ENCODE measurements at regions not wholly inside any gene's neighbourhood (a gene's known extent, or its start where the extent isn't known, plus 50 kb on each side); places are given as distances from the start of the nearest gene placed in this dataset.

DNA sequence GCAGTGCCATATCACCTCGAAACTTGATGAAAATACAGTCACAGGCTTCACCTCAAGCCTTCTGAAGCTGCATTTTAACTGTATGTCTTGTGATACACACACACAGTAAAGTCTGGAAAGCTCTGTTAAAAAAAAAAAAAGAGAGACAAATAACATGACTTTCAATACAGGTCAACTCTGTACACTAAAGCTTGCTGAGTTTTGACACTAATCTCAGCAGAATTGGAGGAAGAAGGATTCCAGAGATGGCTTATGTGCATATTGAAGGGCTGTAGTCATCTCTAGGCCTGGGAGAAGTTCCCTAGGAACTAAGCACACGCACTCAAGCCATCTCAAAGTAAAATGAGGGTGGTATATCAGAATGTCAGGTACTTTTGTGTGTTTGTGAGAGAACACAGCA, 875.1 kb downstream of the EPHA4 start:
- Histone ChIP-seq H3K36me3 (ENCODE audit: insufficient read depth, low read length) (no peaks in the 10 kb centered on the region), H3K4me3 (ENCODE audit: low read depth, low read length) (no peak overlapping the region), H3K4me1 (ENCODE audit: control insufficient read depth, insufficient read depth, low read length, unreplicated experiment) (no peaks in the 10 kb centered on the region), H3K79me2 (ENCODE audit: control insufficient read depth, insufficient read depth, low read length, unreplicated experiment) (no peaks in the 10 kb centered on the region), H3K27ac (ENCODE audit: low read depth, low read length) (no peak overlapping the region), H3K27me3 (ENCODE audit: insufficient read depth, low read length) (no peaks in the 10 kb centered on the region), H2AFZ (ENCODE audit: low read length, unreplicated experiment) (no peak overlapping the region)

DNA sequence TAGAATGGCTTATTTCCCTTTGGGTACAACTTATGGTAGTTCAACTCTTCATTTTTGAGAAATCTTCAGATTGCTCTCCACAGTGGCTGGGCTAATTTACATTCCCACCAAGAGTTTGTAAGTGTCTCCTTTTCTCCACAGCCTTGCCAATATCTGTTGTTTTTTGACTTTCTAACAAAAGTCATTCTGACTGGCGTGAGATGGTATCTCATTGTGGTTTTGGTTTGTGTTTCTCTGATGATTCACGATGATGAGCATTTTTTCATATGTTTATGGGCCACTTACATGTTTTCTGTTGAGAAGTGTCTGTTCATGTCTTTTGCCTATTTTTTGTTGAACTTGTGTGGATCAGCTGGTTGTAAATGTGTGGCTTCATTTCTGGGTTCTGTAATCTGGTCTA, 871.0 kb downstream of the EPHA4 start:
- Histone ChIP-seq H2AFZ (ENCODE audit: low read length, unreplicated experiment) (no peak overlapping the region), H3K4me3 (ENCODE audit: low read depth, low read length) (no peak overlapping the region), H3K27ac (ENCODE audit: low read depth, low read length) (no peak overlapping the region), H3K27me3 (ENCODE audit: insufficient read depth, low read length) (no peaks in the 10 kb centered on the region), H3K4me1 (ENCODE audit: control insufficient read depth, insufficient read depth, low read length, unreplicated experiment) (no peaks in the 10 kb centered on the region), H3K79me2 (ENCODE audit: control insufficient read depth, insufficient read depth, low read length, unreplicated experiment) (no peaks in the 10 kb centered on the region), H3K36me3 (ENCODE audit: insufficient read depth, low read length) (no peaks in the 10 kb centered on the region)

DNA sequence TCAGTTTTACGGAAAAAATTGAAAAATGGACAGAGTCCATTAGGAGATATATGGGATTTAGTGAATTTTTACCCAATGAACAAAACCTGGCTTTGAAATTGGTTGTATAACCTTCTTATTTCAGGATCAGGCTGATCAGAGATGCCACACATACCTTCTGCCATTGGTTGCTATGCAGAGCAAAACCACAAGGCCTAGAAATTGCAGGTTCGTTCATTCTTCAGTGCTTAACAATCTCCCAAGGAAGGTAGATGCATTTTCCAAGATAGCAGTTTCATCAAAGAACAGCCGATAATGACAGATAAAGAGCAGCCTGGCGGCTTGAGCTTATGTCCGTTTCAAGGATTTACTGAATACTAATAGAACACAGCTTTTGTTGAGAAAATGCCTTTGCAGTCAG, 868.8 kb downstream of the EPHA4 start:
- Histone ChIP-seq H3K79me2 (ENCODE audit: control insufficient read depth, insufficient read depth, low read length, unreplicated experiment) (no peaks in the 10 kb centered on the region), H3K27me3 (ENCODE audit: insufficient read depth, low read length) (no peaks in the 10 kb centered on the region), H3K4me3 (ENCODE audit: low read depth, low read length) (no peak overlapping the region), H3K36me3 (ENCODE audit: insufficient read depth, low read length) (no peaks in the 10 kb centered on the region), H3K4me1 (ENCODE audit: control insufficient read depth, insufficient read depth, low read length, unreplicated experiment) (no peaks in the 10 kb centered on the region), H2AFZ (ENCODE audit: low read length, unreplicated experiment) (no peak overlapping the region), H3K27ac (ENCODE audit: low read depth, low read length) (no peak overlapping the region)

DNA sequence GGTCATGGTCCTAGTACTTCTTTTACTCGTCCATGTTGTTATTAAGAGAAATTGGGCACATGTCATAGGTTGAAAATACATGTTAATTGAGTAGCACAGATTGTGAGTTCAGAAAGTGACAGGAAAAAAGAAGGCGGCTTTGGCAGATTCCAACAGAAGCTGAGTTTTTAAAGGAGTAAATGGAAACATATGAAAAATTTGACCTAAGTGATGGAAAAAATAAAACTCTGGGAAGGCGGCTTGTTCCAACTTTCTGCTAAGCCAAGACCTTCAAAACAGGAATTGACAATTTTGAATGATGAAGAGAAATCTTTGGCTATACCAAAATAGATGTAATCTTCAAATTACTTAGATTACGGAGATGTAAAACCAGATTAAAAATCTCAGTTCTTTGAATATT, 868.0 kb downstream of the EPHA4 start:
- Histone ChIP-seq H3K79me2 (ENCODE audit: control insufficient read depth, insufficient read depth, low read length, unreplicated experiment) (no peaks in the 10 kb centered on the region), H3K27ac (ENCODE audit: low read depth, low read length) (no peak overlapping the region), H3K4me1 (ENCODE audit: control insufficient read depth, insufficient read depth, low read length, unreplicated experiment) (no peaks in the 10 kb centered on the region), H3K4me3 (ENCODE audit: low read depth, low read length) (no peak overlapping the region), H2AFZ (ENCODE audit: low read length, unreplicated experiment) (no peak overlapping the region), H3K36me3 (ENCODE audit: insufficient read depth, low read length) (no peaks in the 10 kb centered on the region), H3K27me3 (ENCODE audit: insufficient read depth, low read length) (no peaks in the 10 kb centered on the region)

DNA sequence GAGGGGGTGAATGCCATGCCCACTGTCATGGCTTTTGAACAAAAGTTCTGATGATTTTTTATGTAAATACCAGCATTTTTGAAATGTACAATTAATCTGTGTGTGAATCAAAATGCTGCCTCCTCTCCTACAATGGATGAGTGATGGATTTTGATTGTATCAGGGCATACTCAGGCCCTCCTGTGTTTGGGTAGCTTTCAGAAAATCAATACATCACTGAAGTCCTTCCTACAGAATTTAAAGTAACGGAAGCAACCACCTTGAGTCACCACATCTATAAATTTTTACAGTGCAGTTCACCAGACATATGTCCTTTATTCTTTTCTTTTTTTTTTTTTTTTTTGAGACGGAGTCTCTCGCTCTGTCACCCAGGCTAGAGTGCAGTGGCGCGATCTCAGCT, 867.3 kb downstream of the EPHA4 start:
- Histone ChIP-seq H3K36me3 (ENCODE audit: insufficient read depth, low read length) (no peaks in the 10 kb centered on the region), H3K79me2 (ENCODE audit: control insufficient read depth, insufficient read depth, low read length, unreplicated experiment) (no peaks in the 10 kb centered on the region), H3K27ac (ENCODE audit: low read depth, low read length) (no peak overlapping the region), H2AFZ (ENCODE audit: low read length, unreplicated experiment) (no peak overlapping the region), H3K27me3 (ENCODE audit: insufficient read depth, low read length) (no peaks in the 10 kb centered on the region), H3K4me1 (ENCODE audit: control insufficient read depth, insufficient read depth, low read length, unreplicated experiment) (no peaks in the 10 kb centered on the region), H3K4me3 (ENCODE audit: low read depth, low read length) (no peak overlapping the region)

DNA sequence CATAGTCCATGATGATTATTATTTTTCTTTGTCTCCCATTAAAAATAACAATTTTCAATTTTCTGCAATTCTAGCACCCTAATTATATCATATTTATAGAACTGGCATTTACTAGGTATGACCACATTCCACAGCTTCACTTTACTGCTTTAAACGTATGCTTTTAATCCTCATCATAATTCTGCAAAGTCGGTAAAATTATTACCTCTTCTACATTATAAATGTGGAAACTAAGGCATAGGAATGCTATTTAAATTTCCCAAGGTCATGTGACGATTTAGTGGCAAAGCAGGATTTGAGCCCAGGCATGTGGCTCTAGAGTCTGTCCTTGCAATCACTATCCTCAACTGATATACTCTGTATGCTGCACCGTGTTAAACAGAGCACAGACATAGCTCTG, 866.4 kb downstream of the EPHA4 start:
- no peak overlapping the region for H2AFZ ChIP-seq (ENCODE audit: low read length, unreplicated experiment)
- no peaks in the 10 kb centered on the region for H3K36me3 ChIP-seq (ENCODE audit: insufficient read depth, low read length)
- H3K4me3 ChIP-seq (ENCODE audit: low read depth, low read length): no peak overlapping the region
- no peaks in the 10 kb centered on the region for H3K4me1 ChIP-seq (ENCODE audit: control insufficient read depth, insufficient read depth, low read length, unreplicated experiment)
- H3K79me2 ChIP-seq (ENCODE audit: control insufficient read depth, insufficient read depth, low read length, unreplicated experiment): no peaks in the 10 kb centered on the region
- H3K27me3 ChIP-seq (ENCODE audit: insufficient read depth, low read length): no peaks in the 10 kb centered on the region
- H3K27ac ChIP-seq (ENCODE audit: low read depth, low read length): no peak overlapping the region

DNA sequence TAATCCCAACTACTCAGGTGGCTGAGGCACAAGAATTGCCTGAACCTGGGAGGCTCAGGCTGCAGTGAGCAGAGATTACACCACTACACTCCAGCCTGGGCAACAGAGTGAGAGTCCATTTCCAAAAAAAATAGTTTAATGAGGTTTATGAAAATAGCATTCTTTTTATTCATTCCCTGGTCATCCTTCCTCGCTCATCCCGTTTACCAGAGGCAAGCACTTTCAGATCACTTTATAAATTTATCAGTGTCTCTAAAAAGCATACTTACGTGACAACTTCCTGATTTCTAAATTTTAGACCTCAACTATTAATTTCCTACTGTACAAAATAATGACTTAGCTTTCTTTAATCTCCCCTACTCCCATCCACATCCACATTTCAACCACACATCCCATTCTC, 864.8 kb downstream of the EPHA4 start:
- no peaks in the 10 kb centered on the region for H3K4me1 ChIP-seq (ENCODE audit: control insufficient read depth, insufficient read depth, low read length, unreplicated experiment)
- no peaks in the 10 kb centered on the region for H3K36me3 ChIP-seq (ENCODE audit: insufficient read depth, low read length)
- no peaks in the 10 kb centered on the region for H3K27me3 ChIP-seq (ENCODE audit: insufficient read depth, low read length)
- H3K27ac ChIP-seq (ENCODE audit: low read depth, low read length): no peak overlapping the region
- H2AFZ ChIP-seq (ENCODE audit: low read length, unreplicated experiment): no peak overlapping the region
- H3K79me2 ChIP-seq (ENCODE audit: control insufficient read depth, insufficient read depth, low read length, unreplicated experiment): no peaks in the 10 kb centered on the region
- no peak overlapping the region for H3K4me3 ChIP-seq (ENCODE audit: low read depth, low read length)

DNA sequence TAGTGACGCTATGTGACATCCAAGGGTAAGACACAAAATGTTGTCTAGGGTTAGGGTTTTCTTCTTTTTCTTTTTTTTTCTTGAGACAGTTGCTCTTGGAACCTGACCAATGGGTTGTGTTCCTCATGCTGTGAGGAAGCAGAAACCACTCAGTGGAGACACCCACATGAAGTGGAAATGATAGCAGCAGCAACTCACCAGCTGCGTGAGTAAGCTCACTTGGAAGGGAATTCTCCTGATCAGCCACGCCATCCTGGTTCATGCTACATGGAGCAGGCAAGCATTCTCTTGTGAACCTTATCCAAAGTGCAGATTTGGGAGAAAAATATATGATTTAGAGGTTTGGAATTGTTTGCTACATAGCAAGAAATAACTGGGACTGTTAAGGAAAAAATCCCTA, 863.7 kb downstream of the EPHA4 start:
- Histone ChIP-seq H3K36me3 (ENCODE audit: insufficient read depth, low read length) (no peaks in the 10 kb centered on the region), H3K4me1 (ENCODE audit: control insufficient read depth, insufficient read depth, low read length, unreplicated experiment) (no peaks in the 10 kb centered on the region), H3K27me3 (ENCODE audit: insufficient read depth, low read length) (no peaks in the 10 kb centered on the region), H3K79me2 (ENCODE audit: control insufficient read depth, insufficient read depth, low read length, unreplicated experiment) (no peaks in the 10 kb centered on the region), H3K27ac (ENCODE audit: low read depth, low read length) (no peak overlapping the region), H2AFZ (ENCODE audit: low read length, unreplicated experiment) (no peak overlapping the region), H3K4me3 (ENCODE audit: low read depth, low read length) (no peak overlapping the region)

DNA sequence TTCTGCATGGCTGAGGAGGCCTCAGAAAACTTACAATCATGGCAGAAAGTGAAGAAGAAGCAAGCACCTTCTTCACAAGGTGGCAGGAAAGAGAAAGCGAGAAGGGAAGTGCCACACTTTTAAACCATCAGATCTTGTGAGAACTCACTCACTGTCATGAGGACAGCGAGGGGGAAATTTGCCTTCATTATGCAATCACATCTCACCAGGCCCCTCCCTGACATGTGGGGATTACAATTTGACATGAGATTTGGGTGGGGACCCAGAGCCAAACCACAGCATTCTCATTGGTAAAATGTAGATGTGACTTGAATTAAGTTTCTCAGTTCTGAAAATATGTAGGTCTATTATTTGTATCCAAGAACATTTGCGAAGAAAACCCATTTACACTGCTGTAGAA, 854.8 kb downstream of the EPHA4 start:
- no peaks in the 10 kb centered on the region for H3K4me1 ChIP-seq (ENCODE audit: control insufficient read depth, insufficient read depth, low read length, unreplicated experiment)
- H2AFZ ChIP-seq (ENCODE audit: low read length, unreplicated experiment): no peak overlapping the region
- no peaks in the 10 kb centered on the region for H3K36me3 ChIP-seq (ENCODE audit: insufficient read depth, low read length)
- H3K27ac ChIP-seq (ENCODE audit: low read depth, low read length): no peak overlapping the region
- no peaks in the 10 kb centered on the region for H3K27me3 ChIP-seq (ENCODE audit: insufficient read depth, low read length)
- H3K79me2 ChIP-seq (ENCODE audit: control insufficient read depth, insufficient read depth, low read length, unreplicated experiment): no peaks in the 10 kb centered on the region
- no peak overlapping the region for H3K4me3 ChIP-seq (ENCODE audit: low read depth, low read length)

DNA sequence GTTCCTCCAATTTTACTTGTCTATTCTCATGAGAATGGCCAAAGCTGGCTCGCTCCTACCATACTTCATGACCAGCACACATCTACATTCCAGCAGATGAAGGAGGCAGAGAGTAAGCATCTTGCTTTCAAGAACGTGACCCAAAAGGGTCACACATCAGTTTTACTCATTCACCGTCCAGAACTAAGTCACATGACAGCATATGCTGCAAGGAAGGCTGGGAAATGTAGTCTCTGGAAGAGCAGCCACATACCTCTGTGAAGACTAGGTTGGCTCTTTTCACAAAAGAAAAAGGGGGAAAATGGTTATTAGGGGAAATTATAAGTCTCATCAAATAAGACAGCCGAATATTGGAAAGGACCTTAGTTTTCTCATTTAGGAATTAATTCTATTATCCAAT, 835.3 kb downstream of the EPHA4 start:
- Histone ChIP-seq H3K4me1 (ENCODE audit: control insufficient read depth, insufficient read depth, low read length, unreplicated experiment) (no peaks in the 10 kb centered on the region), H3K79me2 (ENCODE audit: control insufficient read depth, insufficient read depth, low read length, unreplicated experiment) (no peaks in the 10 kb centered on the region), H3K27me3 (ENCODE audit: insufficient read depth, low read length) (no peaks in the 10 kb centered on the region), H3K36me3 (ENCODE audit: insufficient read depth, low read length) (no peaks in the 10 kb centered on the region), H2AFZ (ENCODE audit: low read length, unreplicated experiment) (no peak overlapping the region), H3K27ac (ENCODE audit: low read depth, low read length) (no peak overlapping the region), H3K4me3 (ENCODE audit: low read depth, low read length) (no peak overlapping the region)

DNA sequence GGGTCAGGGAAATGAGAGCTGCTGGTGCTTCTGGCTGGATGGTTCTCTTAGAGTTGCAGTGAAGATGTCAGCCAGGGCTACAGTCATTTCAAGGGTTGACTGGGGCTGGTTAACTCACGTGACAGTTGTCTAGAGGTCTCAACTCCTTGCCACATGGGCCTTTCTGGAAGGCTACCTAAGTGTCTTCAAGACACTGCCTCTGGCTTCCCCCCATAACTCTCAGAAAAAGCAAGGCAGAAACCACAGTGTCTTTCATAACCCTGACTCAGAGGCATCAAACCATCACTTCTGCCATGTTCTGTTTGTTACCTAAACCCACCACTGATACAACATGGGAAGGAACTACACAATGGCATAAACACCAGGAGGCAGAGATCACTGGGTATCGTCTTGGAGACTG, 828.9 kb downstream of the EPHA4 start:
- H3K4me1 ChIP-seq (ENCODE audit: control insufficient read depth, insufficient read depth, low read length, unreplicated experiment): no peaks in the 10 kb centered on the region
- no peak overlapping the region for H3K27ac ChIP-seq (ENCODE audit: low read depth, low read length)
- no peak overlapping the region for H2AFZ ChIP-seq (ENCODE audit: low read length, unreplicated experiment)
- no peaks in the 10 kb centered on the region for H3K79me2 ChIP-seq (ENCODE audit: control insufficient read depth, insufficient read depth, low read length, unreplicated experiment)
- no peaks in the 10 kb centered on the region for H3K36me3 ChIP-seq (ENCODE audit: insufficient read depth, low read length)
- no peaks in the 10 kb centered on the region for H3K27me3 ChIP-seq (ENCODE audit: insufficient read depth, low read length)
- no peak overlapping the region for H3K4me3 ChIP-seq (ENCODE audit: low read depth, low read length)

DNA sequence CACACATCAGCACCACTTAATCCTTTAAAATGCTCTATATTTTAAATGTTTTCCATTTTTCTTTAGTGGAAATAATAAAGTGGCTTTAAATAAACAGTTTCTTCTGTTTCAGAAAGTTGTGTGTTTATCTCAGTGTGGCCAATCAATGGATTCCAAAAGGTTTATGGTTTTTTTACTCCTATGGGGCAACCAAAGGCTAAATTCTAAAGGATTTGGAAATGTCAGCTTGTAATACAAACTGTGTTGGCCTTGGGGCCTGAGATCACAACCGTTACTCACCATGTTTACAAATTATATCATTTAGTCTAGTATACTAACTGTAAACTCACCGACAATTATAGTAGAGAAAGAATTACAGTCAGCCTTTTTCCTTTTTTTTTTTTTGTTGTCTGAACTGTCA, 827.2 kb downstream of the EPHA4 start:
- no peaks in the 10 kb centered on the region for H3K4me1 ChIP-seq (ENCODE audit: control insufficient read depth, insufficient read depth, low read length, unreplicated experiment)

More for the DNA sequence above, 827.2 kb downstream of the EPHA4 start:
- H3K4me3 ChIP-seq (ENCODE audit: low read depth, low read length): no peak overlapping the region
- H3K27me3 ChIP-seq (ENCODE audit: insufficient read depth, low read length): no peaks in the 10 kb centered on the region
- no peak overlapping the region for H2AFZ ChIP-seq (ENCODE audit: low read length, unreplicated experiment)
- H3K36me3 ChIP-seq (ENCODE audit: insufficient read depth, low read length): no peaks in the 10 kb centered on the region
- no peak overlapping the region for H3K27ac ChIP-seq (ENCODE audit: low read depth, low read length)
- no peaks in the 10 kb centered on the region for H3K79me2 ChIP-seq (ENCODE audit: control insufficient read depth, insufficient read depth, low read length, unreplicated experiment)
